KMS-11 (cell line): ENCODE measurements at regions not wholly inside any gene's neighbourhood (a gene's known extent, or its start where the extent isn't known, plus 50 kb on each side); places are given as distances from the start of the nearest gene placed in this dataset.
"Not testable (repeated sequence)": the region's sequence is repeated elsewhere in the genome, so short reads cannot be mapped to it uniquely, and the experiment has no call there.

Experiments
- H2AFZ ChIP-seq: fragments of 200-600 bp; sonication (generic); 2 replicates; pipeline ENCODE4 v1.6.1; 2016; ENCODE audit warnings: antibody characterized with exemption, mixed run types, low read depth
- H3K27ac ChIP-seq: fragments of 200-600 bp; sonication (generic); 2 replicates; pipeline ENCODE4 v1.6.1; 2016; ENCODE audit warnings: mild to moderate bottlenecking, mixed run types
- H3K27me3 ChIP-seq: fragments of 200-600 bp; sonication (generic); 2 replicates; pipeline ENCODE4 v1.6.1; 2017; ENCODE audit warnings: mild to moderate bottlenecking, low read depth, mixed run types, moderate library complexity; ENCODE audit not compliant: insufficient read depth
- H3K36me3 ChIP-seq: fragments of 200-600 bp; sonication (generic); 2 replicates; pipeline ENCODE4 v1.6.1; 2017; ENCODE audit warnings: mild to moderate bottlenecking, mixed run types; ENCODE audit not compliant: insufficient read depth
- H3K4me1 ChIP-seq: fragments of 200-600 bp; sonication (generic); 2 replicates; pipeline ENCODE4 v1.6.1; 2016; ENCODE audit warnings: mild to moderate bottlenecking, low read depth, mixed run types; ENCODE audit not compliant: poor library complexity, severe bottlenecking
- H3K4me2 ChIP-seq: fragments of 200-600 bp; sonication (generic); 2 replicates; pipeline ENCODE4 v1.7.0; 2016; ENCODE audit warnings: mild to moderate bottlenecking, mixed run types
- H3K4me3 ChIP-seq: fragments of 200-600 bp; sonication (generic); IDR thresholded peaks from 2 replicates; pipeline ENCODE4 v1.6.1; 2017; ENCODE audit warnings: low read depth, low read length, mixed read lengths; ENCODE audit not compliant: insufficient read depth
- H3K79me2 ChIP-seq: fragments of 200-600 bp; sonication (generic); 2 replicates; pipeline ENCODE4 v1.6.1; 2016; ENCODE audit warnings: low read depth, mixed run types; ENCODE audit not compliant: insufficient read depth
- H3K9ac ChIP-seq: fragments of 200-600 bp; sonication (generic); 2 replicates; pipeline ENCODE4 v1.6.1; 2016; ENCODE audit warnings: mild to moderate bottlenecking, mixed run types
- H4K20me1 ChIP-seq: fragments of 200-600 bp; sonication (generic); 2 replicates; pipeline ENCODE4 v1.6.1; 2016; ENCODE audit warnings: mild to moderate bottlenecking, mixed run types; ENCODE audit not compliant: insufficient read depth
- TF ChIP-seq, protein P1 (sequence below): fragments of 200-600 bp; sonication (generic); conservative IDR thresholded peaks from 2 replicates; pipeline ENCODE4 v1.6.1; 2017; ENCODE audit warnings: low read depth, mild to moderate bottlenecking, antibody characterized with exemption, low read length, moderate library complexity, mixed read lengths

DNA sequence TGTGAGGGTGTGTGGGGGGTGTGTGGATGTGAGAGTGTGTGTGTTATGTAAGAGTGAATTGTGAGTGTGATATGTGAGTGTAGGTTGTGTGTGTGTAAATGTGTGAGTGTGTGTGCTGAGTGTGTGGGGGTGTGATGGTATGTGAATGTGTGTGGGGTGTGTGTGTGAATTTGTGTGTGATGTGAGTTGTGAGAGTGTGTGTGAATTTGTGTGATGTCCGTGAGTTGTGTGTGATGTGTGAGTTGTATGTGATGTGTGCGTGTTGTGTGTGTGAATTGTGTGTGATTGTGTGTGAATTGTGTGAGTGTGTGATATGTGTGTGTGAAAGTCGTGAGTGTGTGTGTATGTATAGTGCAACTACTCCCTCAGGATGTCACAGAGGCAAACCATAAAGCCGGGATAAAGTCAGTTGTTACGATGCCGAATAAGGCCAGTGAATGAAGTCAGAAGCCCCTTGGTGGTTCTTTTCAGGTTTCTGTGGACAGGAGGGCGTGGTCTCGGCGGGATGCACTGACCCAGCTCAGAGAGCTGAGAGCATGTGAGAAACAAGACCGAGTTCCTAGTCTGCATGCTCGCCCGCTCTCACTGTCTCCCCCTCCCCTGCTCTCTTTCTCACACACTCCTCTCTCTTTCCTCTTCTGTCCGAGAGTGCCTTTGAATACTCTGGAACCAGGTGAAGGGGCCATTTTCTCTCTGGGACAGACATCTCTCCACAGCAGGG lies 71.8 kb upstream of the MAX start:
- TF ChIP-seq, protein P1, sequence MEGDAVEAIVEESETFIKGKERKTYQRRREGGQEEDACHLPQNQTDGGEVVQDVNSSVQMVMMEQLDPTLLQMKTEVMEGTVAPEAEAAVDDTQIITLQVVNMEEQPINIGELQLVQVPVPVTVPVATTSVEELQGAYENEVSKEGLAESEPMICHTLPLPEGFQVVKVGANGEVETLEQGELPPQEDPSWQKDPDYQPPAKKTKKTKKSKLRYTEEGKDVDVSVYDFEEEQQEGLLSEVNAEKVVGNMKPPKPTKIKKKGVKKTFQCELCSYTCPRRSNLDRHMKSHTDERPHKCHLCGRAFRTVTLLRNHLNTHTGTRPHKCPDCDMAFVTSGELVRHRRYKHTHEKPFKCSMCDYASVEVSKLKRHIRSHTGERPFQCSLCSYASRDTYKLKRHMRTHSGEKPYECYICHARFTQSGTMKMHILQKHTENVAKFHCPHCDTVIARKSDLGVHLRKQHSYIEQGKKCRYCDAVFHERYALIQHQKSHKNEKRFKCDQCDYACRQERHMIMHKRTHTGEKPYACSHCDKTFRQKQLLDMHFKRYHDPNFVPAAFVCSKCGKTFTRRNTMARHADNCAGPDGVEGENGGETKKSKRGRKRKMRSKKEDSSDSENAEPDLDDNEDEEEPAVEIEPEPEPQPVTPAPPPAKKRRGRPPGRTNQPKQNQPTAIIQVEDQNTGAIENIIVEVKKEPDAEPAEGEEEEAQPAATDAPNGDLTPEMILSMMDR: no peak
- Histone ChIP-seq H3K27me3 (no peaks in the 10 kb centered on the region), H3K4me3 (no peak overlapping the region), H2AFZ (no peak overlapping the region), H3K4me1 (peaks cover 37% of the 10 kb centered on the region), H4K20me1 (no peaks in the 10 kb centered on the region), H3K79me2 (no peaks in the 10 kb centered on the region), H3K36me3 (no peaks in the 10 kb centered on the region), H3K9ac (no peak overlapping the region), H3K27ac (no peak overlapping the region), H3K4me2 (no peak overlapping the region)

DNA sequence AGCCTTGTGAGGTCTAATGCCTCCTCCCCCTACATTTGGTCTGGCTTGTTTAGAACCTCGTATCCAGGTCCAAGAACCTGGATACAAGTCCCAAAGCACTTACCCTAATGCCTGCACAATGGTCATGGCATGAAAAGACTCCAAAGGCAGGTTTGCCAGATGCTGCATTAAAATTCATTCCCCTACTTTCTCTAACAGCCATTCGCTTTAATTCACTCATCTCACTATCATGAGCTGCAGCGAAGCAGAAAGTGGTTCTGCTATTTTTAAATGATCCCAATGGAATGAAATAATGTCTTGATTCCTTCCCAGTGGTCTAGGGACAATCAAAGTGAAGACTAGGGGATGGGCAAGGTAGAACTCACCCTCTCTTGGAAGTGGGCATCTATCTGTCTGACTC lies 72.5 kb upstream of the MAX start:
- Histone ChIP-seq H3K27ac (no peak overlapping the region), H3K4me3 (no peak overlapping the region), H3K4me1 (peaks cover 38% of the 10 kb centered on the region), H3K79me2 (no peaks in the 10 kb centered on the region), H3K27me3 (no peaks in the 10 kb centered on the region), H2AFZ (no peak overlapping the region), H3K4me2 (no peak overlapping the region), H4K20me1 (no peaks in the 10 kb centered on the region), H3K9ac (no peak overlapping the region), H3K36me3 (no peaks in the 10 kb centered on the region)
- TF ChIP-seq, protein P1: no peak

- no peaks in the 10 kb centered on the region for H4K20me1 ChIP-seq
- no peaks in the 10 kb centered on the region for H3K36me3 ChIP-seq
- no peak overlapping the region for H3K4me2 ChIP-seq
- H3K27ac ChIP-seq: no peak overlapping the region
- peaks cover 45% of the 10 kb centered on the region for H3K4me1 ChIP-seq
- H3K27me3 ChIP-seq: no peaks in the 10 kb centered on the region
- no peak overlapping the region for H2AFZ ChIP-seq
- H3K79me2 ChIP-seq: no peaks in the 10 kb centered on the region
- H3K4me3 ChIP-seq: no peak overlapping the region
- TF ChIP-seq, protein P1: no peak
- no peak overlapping the region for H3K9ac ChIP-seq
Observed at GRCh38 chr14:65177551-65177950, 75.2 kb upstream of the MAX start.

GRCh38 chr14:65179231-65179630 lies 76.9 kb upstream of the MAX start:
- not testable (repeated sequence) for H2AFZ ChIP-seq, H3K9ac ChIP-seq, H4K20me1 ChIP-seq, H3K79me2 ChIP-seq, H3K36me3 ChIP-seq, H3K27me3 ChIP-seq, H3K4me3 ChIP-seq
- Histone ChIP-seq H3K4me1 (peaks cover 45% of the 10 kb centered on the region), H3K4me2 (peak overlapping the region; percentile 74; the same call in 1 of the 2 replicates), H3K27ac (peak overlapping the region; percentile 85)
